ENCODE measurements at regions not wholly inside any gene's neighbourhood (a gene's known extent, or its start where the extent isn't known, plus 50 kb on each side); places are given as distances from the start of the nearest gene placed in this dataset.
"Not testable (repeated sequence)": the region's sequence is repeated elsewhere in the genome, so short reads cannot be mapped to it uniquely, and the experiment has no call there.

- no peak for FAIRE-seq
- no peak for DNase-seq (ENCODE audit: insufficient read length, low spot score)
These were observed 224.9 kb upstream of the TMEM229A start for GRCh38 chr7:124257638-124258308.

- FAIRE-seq (no peak), DNase-seq (ENCODE audit: insufficient read length, low spot score) (no peak)
These were observed 222.3 kb upstream of the TMEM229A start for GRCh38 chr7:124255041-124255655.

- DNase-seq (ENCODE audit: insufficient read length, low spot score): no peak
- no peak for FAIRE-seq
These were observed 221.5 kb upstream of the TMEM229A start for GRCh38 chr7:124254396-124254795.

- DNase-seq (ENCODE audit: insufficient read length, low spot score) (no peak), FAIRE-seq (no peak)
These were observed 218.8 kb upstream of the TMEM229A start for GRCh38 chr7:124251636-124252035.

GRCh38 chr7:124250297-124251034, 217.6 kb upstream of the TMEM229A start:
- DNase-seq (ENCODE audit: insufficient read length, low spot score) (no peak), FAIRE-seq (no peak)

- DNase-seq (ENCODE audit: insufficient read length, low spot score) (no peak), FAIRE-seq (no peak)
These were observed 214.8 kb upstream of the TMEM229A start for GRCh38 chr7:124247691-124248090.

GRCh38 chr7:124246262-124246863, 213.5 kb upstream of the TMEM229A start:
- FAIRE-seq (no peak), DNase-seq (ENCODE audit: insufficient read length, low spot score) (no peak)

GRCh38 chr7:124244469-124244868, 211.6 kb upstream of the TMEM229A start:
- not testable (repeated sequence) for FAIRE-seq; DNase-seq (ENCODE audit: insufficient read length, low spot score)

GRCh38 chr7:124219681-124220080, 186.8 kb upstream of the TMEM229A start:
- DNase-seq (ENCODE audit: insufficient read length, low spot score): no peak
- no peak for FAIRE-seq

- DNase-seq (ENCODE audit: insufficient read length, low spot score): no peak
- no peak for FAIRE-seq
These were observed 175.8 kb upstream of the TMEM229A start for GRCh38 chr7:124208642-124209041.

- DNase-seq (ENCODE audit: insufficient read length, low spot score) (no peak), FAIRE-seq (no peak)
These were observed 175.3 kb upstream of the TMEM229A start for GRCh38 chr7:124208173-124208572.

- no peak for DNase-seq (ENCODE audit: insufficient read length, low spot score)
- FAIRE-seq: no peak
These were observed 172.7 kb upstream of the TMEM229A start for GRCh38 chr7:124205526-124205925.

GRCh38 chr7:124202546-124202945, 169.7 kb upstream of the TMEM229A start:
- no peak for FAIRE-seq
- DNase-seq (ENCODE audit: insufficient read length, low spot score): no peak

- no peak for FAIRE-seq
These were observed 169.0 kb upstream of the TMEM229A start for GRCh38 chr7:124201768-124202349.

GRCh38 chr7:124196519-124196918, 163.7 kb upstream of the TMEM229A start:
- DNase-seq (ENCODE audit: insufficient read length, low spot score): no peak
- FAIRE-seq: no peak

More at GRCh38 chr7:124201768-124202349, 169.0 kb upstream of the TMEM229A start:
- no peak for DNase-seq (ENCODE audit: insufficient read length, low spot score)

GRCh38 chr7:124192885-124193284, 160.0 kb upstream of the TMEM229A start:
- FAIRE-seq (no peak), DNase-seq (ENCODE audit: insufficient read length, low spot score) (no peak)

GRCh38 chr7:124191713-124192112, 158.8 kb upstream of the TMEM229A start:
- DNase-seq (ENCODE audit: insufficient read length, low spot score): no peak
- FAIRE-seq: no peak

GRCh38 chr7:124191030-124191429, 158.2 kb upstream of the TMEM229A start:
- no peak for DNase-seq (ENCODE audit: insufficient read length, low spot score)
- FAIRE-seq: no peak

- FAIRE-seq: no peak
- DNase-seq (ENCODE audit: insufficient read length, low spot score): no peak
These were observed 155.7 kb upstream of the TMEM229A start for GRCh38 chr7:124188576-124188975.

GRCh38 chr7:124187962-124188361, 155.1 kb upstream of the TMEM229A start:
- DNase-seq (ENCODE audit: insufficient read length, low spot score): no peak
- FAIRE-seq: no peak

- DNase-seq (ENCODE audit: insufficient read length, low spot score): no peak
- no peak for FAIRE-seq
These were observed 150.8 kb upstream of the TMEM229A start for GRCh38 chr7:124183649-124184048.
